ENCODE measurements at regions not wholly inside any gene's neighbourhood (a gene's known extent, or its start where the extent isn't known, plus 50 kb on each side); places are given as distances from the start of the nearest gene placed in this dataset.
"Not testable (repeated sequence)": the region's sequence is repeated elsewhere in the genome, so short reads cannot be mapped to it uniquely, and the experiment has no call there.

- TF ChIP-seq CTCF (IDR thresholded peaks at IDR 0.05) = no peak
- H3K27me3 Mint-ChIP-seq (ENCODE audit: low read depth, poor library complexity) = peaks cover 24% of the 10 kb centered on the region
- H3K9me3 Mint-ChIP-seq = no peaks in the 10 kb centered on the region
- H3K4me1 Mint-ChIP-seq = peaks cover 5% of the 10 kb centered on the region
- DNase-seq = no peak
- no peaks in the 10 kb centered on the region for H3K36me3 Mint-ChIP-seq (ENCODE audit: low read depth)
- H3K4me3 Mint-ChIP-seq = no peak overlapping the region
- H3K27ac Mint-ChIP-seq = no peak overlapping the region
These were observed 54.8 kb downstream of the OTUD1 start for GRCh38 chr10:23493711-23494110.

- DNase-seq = no peak
These were observed 57.9 kb downstream of the OTUD1 start for GRCh38 chr10:23496727-23497126.

GRCh38 chr10:23499372-23500132, 60.7 kb downstream of the OTUD1 start:
- DNase-seq = no peak
- peaks cover 15% of the 10 kb centered on the region for H3K4me1 Mint-ChIP-seq
- no peak overlapping the region for H3K27ac Mint-ChIP-seq
- no peak for TF ChIP-seq CTCF (IDR thresholded peaks at IDR 0.05)
- H3K27me3 Mint-ChIP-seq (ENCODE audit: low read depth, poor library complexity) = peaks cover 17% of the 10 kb centered on the region
- H3K9me3 Mint-ChIP-seq = no peaks in the 10 kb centered on the region
- H3K36me3 Mint-ChIP-seq (ENCODE audit: low read depth) = no peaks in the 10 kb centered on the region
- H3K4me3 Mint-ChIP-seq = no peak overlapping the region

More at GRCh38 chr10:23496727-23497126, 57.9 kb downstream of the OTUD1 start:
- H3K27me3 Mint-ChIP-seq (ENCODE audit: low read depth, poor library complexity) = peaks cover 14% of the 10 kb centered on the region
- H3K9me3 Mint-ChIP-seq = no peaks in the 10 kb centered on the region
- H3K36me3 Mint-ChIP-seq (ENCODE audit: low read depth) = no peaks in the 10 kb centered on the region
- TF ChIP-seq CTCF (IDR thresholded peaks at IDR 0.05) = no peak
- H3K4me1 Mint-ChIP-seq = peaks cover 15% of the 10 kb centered on the region
- no peak overlapping the region for H3K27ac Mint-ChIP-seq
- no peak overlapping the region for H3K4me3 Mint-ChIP-seq

- Mint-ChIP-seq H3K9me3 (peaks cover 22% of the 10 kb centered on the region), H3K36me3 (ENCODE audit: low read depth) (no peaks in the 10 kb centered on the region), H3K27me3 (ENCODE audit: low read depth, poor library complexity) (peaks cover 7% of the 10 kb centered on the region), H3K4me1 (no peaks in the 10 kb centered on the region), H3K27ac (no peak overlapping the region), H3K4me3 (no peak overlapping the region)
- TF ChIP-seq CTCF (IDR thresholded peaks at IDR 0.05) = no peak
- no peak for DNase-seq
These were observed 67.1 kb downstream of the OTUD1 start for GRCh38 chr10:23505797-23506465.

- DNase-seq = no peak
- Mint-ChIP-seq H3K27ac (no peak overlapping the region), H3K27me3 (ENCODE audit: low read depth, poor library complexity) (peaks cover 3% of the 10 kb centered on the region), H3K4me1 (no peaks in the 10 kb centered on the region), H3K9me3 (peaks cover 40% of the 10 kb centered on the region), H3K36me3 (ENCODE audit: low read depth) (no peaks in the 10 kb centered on the region), H3K4me3 (no peak overlapping the region)
- TF ChIP-seq CTCF (IDR thresholded peaks at IDR 0.05) = no peak
These were observed 73.6 kb downstream of the OTUD1 start for GRCh38 chr10:23512355-23513058.

GRCh38 chr10:23513621-23514020, 74.7 kb downstream of the OTUD1 start:
- H3K4me3 Mint-ChIP-seq; DNase-seq; H3K27me3 Mint-ChIP-seq (ENCODE audit: low read depth, poor library complexity); H3K27ac Mint-ChIP-seq; H3K36me3 Mint-ChIP-seq (ENCODE audit: low read depth); H3K4me1 Mint-ChIP-seq: not testable (repeated sequence)
- H3K9me3 Mint-ChIP-seq = peaks cover 32% of the 10 kb centered on the region
